Esophagus squamous epithelium (tissue), 4 donors: ENCODE measurements at regions not wholly inside any gene's neighbourhood (a gene's known extent, or its start where the extent isn't known, plus 50 kb on each side); places are given as distances from the start of the nearest gene placed in this dataset.

Experiments used
- CTCF ChIP-seq, 6 experiments: fragments of 450-650 bp in 4 of 6; fragments of 200-600 bp in 2 of 6; sonication (generic) in 2 of 6; IDR thresholded peaks; one replicate each; pipeline ENCODE4 v1.5.1; 2016 to 2019; ENCODE audit warnings: antibody characterized with exemption in 6 of 6, mild to moderate bottlenecking in 4 of 6, moderate library complexity in 4 of 6
- POLR2A ChIP-seq, 4 donors: fragments of 450-650 bp; IDR thresholded peaks; one replicate each; pipeline ENCODE4 v1.6.1; 2017; ENCODE audit warnings: antibody characterized with exemption in 4 of 4, mild to moderate bottlenecking in 4 of 4, moderate library complexity in 3 of 4

DNA sequence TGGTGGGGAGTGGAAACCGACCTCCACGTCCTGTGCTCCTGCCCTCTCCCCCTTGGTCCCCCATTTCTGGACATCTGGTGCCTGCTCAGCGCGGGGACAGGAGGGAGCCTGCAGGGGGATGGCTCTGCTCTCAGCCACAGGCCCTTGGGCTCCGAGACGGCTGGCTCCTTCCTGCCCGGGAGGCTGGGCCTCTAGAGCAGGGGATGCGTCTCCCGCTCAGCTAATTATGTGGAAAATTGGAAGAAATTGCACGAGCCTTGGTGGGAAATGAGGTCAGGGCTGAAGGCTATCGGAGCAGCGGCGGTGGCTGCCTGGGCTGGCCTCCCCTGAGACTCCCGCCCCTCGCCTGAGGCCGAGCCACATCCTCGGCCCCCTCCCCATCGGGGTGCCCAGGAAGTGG, 154.6 kb upstream of the CIBAR2 start:
- TF ChIP-seq CTCF (IDR thresholded peaks at IDR 0.05) = no peak
- no peak for TF ChIP-seq POLR2A (IDR thresholded peaks at IDR 0.05)
